GM12891 (cell line): ENCODE measurements at regions not wholly inside any gene's neighbourhood (a gene's known extent, or its start where the extent isn't known, plus 50 kb on each side); places are given as distances from the start of the nearest gene placed in this dataset.

Experiments
- POLR2A ChIP-seq: IDR thresholded peaks from 2 replicates; pipeline ENCODE4 v1.6.1; 2011; ENCODE audit warnings: low read depth, low read length, control low read depth
- TAF1 ChIP-seq: IDR thresholded peaks from 2 replicates; pipeline ENCODE4 v1.6.1; 2011; ENCODE audit warnings: low read depth, low read length, control low read depth

GRCh38 chr3:30347679-30348216 lies 258.7 kb upstream of the TGFBR2 start:
- no peak for TF ChIP-seq POLR2A
- no peak for TF ChIP-seq TAF1
